H1 (cell line): ENCODE measurements at regions not wholly inside any gene's neighbourhood (a gene's known extent, or its start where the extent isn't known, plus 50 kb on each side); places are given as distances from the start of the nearest gene placed in this dataset.

ENCODE experiments used
- CBX5 ChIP-seq: fragments of 300-800, 300-1000 bp; sonication (generic); IDR thresholded peaks from 2 replicates; pipeline ENCODE4 v1.7.1; 2016; ENCODE audit warnings: antibody characterized with exemption, low read length, low read depth
- CHD2 ChIP-seq: IDR thresholded peaks from 2 replicates; pipeline ENCODE4 v1.6.1; 2012; ENCODE audit warnings: low read length, improper control_type of control experiment
- PHF8 ChIP-seq: fragments of 200-600 bp; sonication (generic); conservative IDR thresholded peaks from 2 replicates; pipeline ENCODE4 v1.7.1; 2012; ENCODE audit warnings: low read depth, mild to moderate bottlenecking, inconsistent platforms, low read length, moderate library complexity
- SP2 ChIP-seq: IDR thresholded peaks from 2 replicates; pipeline ENCODE4 v1.6.1; 2012; ENCODE audit warnings: mild to moderate bottlenecking, low read length, inconsistent platforms
- SUZ12 ChIP-seq: fragments of 200-600 bp; sonication (generic); IDR thresholded peaks from 2 replicates; pipeline ENCODE4 v1.6.1; 2012; ENCODE audit warnings: mild to moderate bottlenecking, inconsistent platforms, low read length, moderate library complexity, mixed read lengths

DNA sequence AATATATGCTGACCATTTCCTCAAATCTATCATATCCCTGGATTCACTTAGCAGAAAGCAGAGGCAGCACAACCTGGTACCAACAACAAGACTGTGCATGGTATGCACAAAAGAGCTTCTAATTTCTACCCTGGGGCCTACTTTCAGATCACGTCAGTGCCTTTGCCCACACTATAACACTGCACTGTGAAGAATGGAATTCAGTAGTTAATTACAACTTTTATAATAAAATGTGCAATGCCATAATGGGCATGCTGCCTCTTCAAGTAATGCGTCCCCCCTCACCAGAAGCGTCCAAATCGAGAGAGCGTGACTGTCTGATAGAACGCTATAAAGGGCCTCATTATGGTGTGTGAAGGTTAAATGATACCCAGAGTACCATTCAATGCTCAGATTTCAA, 328.1 kb upstream of the PKDCC start (continued):
- no peak for TF ChIP-seq CHD2
- no peak for TF ChIP-seq SP2
- TF ChIP-seq PHF8 = no peak
- TF ChIP-seq SUZ12 = no peak
- TF ChIP-seq CBX5 = no peak
